ENCODE measurements at regions not wholly inside any gene's neighbourhood (a gene's known extent, or its start where the extent isn't known, plus 50 kb on each side); places are given as distances from the start of the nearest gene placed in this dataset.

DNA sequence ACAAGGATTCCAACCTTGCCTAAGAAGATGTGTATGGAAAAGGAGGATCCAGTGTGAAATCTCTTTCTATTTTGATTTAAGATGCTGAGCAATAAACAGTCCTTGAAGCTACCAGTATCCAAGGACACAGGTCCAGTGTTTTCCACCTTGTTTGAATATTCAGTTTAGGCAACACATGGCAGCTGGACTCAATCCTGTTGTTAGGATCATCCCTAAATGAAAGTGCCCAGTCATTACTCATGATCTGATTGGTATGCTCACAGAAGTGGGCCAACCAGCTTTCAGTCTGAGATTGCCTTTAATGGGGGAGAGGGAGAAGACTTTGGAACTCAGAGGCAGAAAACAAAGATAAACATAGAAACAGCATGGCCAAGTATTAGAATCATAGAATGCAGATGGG, 355.7 kb upstream of the ADAMTSL1 start:
- Histone ChIP-seq H4K20me1 (ENCODE audit: control insufficient read depth, extremely low read depth, insufficient read depth, low read length) (no peaks in the 10 kb centered on the region), H3K4me1 (ENCODE audit: control insufficient read depth, extremely low read depth, insufficient read depth, low read length) (no peaks in the 10 kb centered on the region), H3K36me3 (ENCODE audit: control insufficient read depth, insufficient read depth, low read length) (no peaks in the 10 kb centered on the region), H3K4me3 (replicated peaks in 1 of 4; ENCODE audit: control extremely low read depth in 1 of 4, insufficient read depth in 1 of 4, low read depth in 3 of 4, low read length in 4 of 4) (no peak overlapping the region), H3K27me3 (ENCODE audit: control insufficient read depth, insufficient read depth, low read length) (no peaks in the 10 kb centered on the region), H3K27ac (ENCODE audit: insufficient read depth, low read length) (no peak overlapping the region), H2AFZ (ENCODE audit: low read length) (no peak overlapping the region), H3K4me2 (ENCODE audit: extremely low read depth, insufficient read depth, low read length) (no peak overlapping the region), H3K9me3 (ENCODE audit: control insufficient read depth, insufficient read depth, low read depth, low read length) (no peaks in the 10 kb centered on the region), H3K79me2 (ENCODE audit: control insufficient read depth, insufficient read depth, low read length) (no peaks in the 10 kb centered on the region), H3K9ac (ENCODE audit: insufficient read depth, low read length) (no peak overlapping the region)
- no peak for DNase-seq (ENCODE audit: low read depth in 2 of 2)
- TF ChIP-seq, protein P1, sequence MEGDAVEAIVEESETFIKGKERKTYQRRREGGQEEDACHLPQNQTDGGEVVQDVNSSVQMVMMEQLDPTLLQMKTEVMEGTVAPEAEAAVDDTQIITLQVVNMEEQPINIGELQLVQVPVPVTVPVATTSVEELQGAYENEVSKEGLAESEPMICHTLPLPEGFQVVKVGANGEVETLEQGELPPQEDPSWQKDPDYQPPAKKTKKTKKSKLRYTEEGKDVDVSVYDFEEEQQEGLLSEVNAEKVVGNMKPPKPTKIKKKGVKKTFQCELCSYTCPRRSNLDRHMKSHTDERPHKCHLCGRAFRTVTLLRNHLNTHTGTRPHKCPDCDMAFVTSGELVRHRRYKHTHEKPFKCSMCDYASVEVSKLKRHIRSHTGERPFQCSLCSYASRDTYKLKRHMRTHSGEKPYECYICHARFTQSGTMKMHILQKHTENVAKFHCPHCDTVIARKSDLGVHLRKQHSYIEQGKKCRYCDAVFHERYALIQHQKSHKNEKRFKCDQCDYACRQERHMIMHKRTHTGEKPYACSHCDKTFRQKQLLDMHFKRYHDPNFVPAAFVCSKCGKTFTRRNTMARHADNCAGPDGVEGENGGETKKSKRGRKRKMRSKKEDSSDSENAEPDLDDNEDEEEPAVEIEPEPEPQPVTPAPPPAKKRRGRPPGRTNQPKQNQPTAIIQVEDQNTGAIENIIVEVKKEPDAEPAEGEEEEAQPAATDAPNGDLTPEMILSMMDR (conservative IDR thresholded peaks at IDR 0.05 in 1 of 2, IDR thresholded peaks at IDR 0.05 in 1 of 2; ENCODE audit: low read depth in 1 of 2, low read length in 2 of 2), result no peak
- TF ChIP-seq EZH2 (IDR thresholded peaks at IDR 0.05; ENCODE audit: low read length, missing control alignments), result no peak

DNA sequence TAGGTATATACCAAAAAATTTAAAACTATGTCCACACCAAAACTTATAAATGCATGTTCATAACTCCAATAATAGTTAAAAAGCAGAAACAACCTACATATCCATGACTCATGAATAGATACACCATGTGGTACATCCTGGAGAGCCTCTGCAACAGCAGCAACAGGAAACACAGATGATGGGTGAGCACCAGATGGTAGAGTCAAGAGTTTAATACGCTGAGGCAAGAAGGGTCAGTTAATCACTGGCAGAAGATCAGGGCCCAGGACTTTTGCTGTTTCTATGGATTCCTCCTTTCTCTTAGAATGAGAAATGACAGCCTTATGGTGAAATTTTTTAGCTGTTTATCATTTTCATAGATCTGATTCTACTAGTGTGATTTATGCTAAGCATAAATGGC, 351.8 kb upstream of the ADAMTSL1 start:
- H2AFZ ChIP-seq (ENCODE audit: low read length), result no peak overlapping the region
- H3K27me3 ChIP-seq (ENCODE audit: control insufficient read depth, insufficient read depth, low read length), result no peaks in the 10 kb centered on the region
- no peak for TF ChIP-seq EZH2 (IDR thresholded peaks at IDR 0.05; ENCODE audit: low read length, missing control alignments)
- TF ChIP-seq, protein P1 (conservative IDR thresholded peaks at IDR 0.05 in 1 of 2, IDR thresholded peaks at IDR 0.05 in 1 of 2; ENCODE audit: low read depth in 1 of 2, low read length in 2 of 2), result no peak
- no peak overlapping the region for H3K9ac ChIP-seq (ENCODE audit: insufficient read depth, low read length)
- H4K20me1 ChIP-seq (ENCODE audit: control insufficient read depth, extremely low read depth, insufficient read depth, low read length), result no peaks in the 10 kb centered on the region
- no peak overlapping the region for H3K4me3 ChIP-seq (replicated peaks in 1 of 4; ENCODE audit: control extremely low read depth in 1 of 4, insufficient read depth in 1 of 4, low read depth in 3 of 4, low read length in 4 of 4)
- no peaks in the 10 kb centered on the region for H3K9me3 ChIP-seq (ENCODE audit: control insufficient read depth, insufficient read depth, low read depth, low read length)
- no peak overlapping the region for H3K4me2 ChIP-seq (ENCODE audit: extremely low read depth, insufficient read depth, low read length)
- H3K36me3 ChIP-seq (ENCODE audit: control insufficient read depth, insufficient read depth, low read length), result no peaks in the 10 kb centered on the region
- no peak overlapping the region for H3K27ac ChIP-seq (ENCODE audit: insufficient read depth, low read length)
- DNase-seq (ENCODE audit: low read depth in 2 of 2), result peak; percentile 12 to 13
- H3K79me2 ChIP-seq (ENCODE audit: control insufficient read depth, insufficient read depth, low read length), result no peaks in the 10 kb centered on the region
- no peaks in the 10 kb centered on the region for H3K4me1 ChIP-seq (ENCODE audit: control insufficient read depth, extremely low read depth, insufficient read depth, low read length)

DNA sequence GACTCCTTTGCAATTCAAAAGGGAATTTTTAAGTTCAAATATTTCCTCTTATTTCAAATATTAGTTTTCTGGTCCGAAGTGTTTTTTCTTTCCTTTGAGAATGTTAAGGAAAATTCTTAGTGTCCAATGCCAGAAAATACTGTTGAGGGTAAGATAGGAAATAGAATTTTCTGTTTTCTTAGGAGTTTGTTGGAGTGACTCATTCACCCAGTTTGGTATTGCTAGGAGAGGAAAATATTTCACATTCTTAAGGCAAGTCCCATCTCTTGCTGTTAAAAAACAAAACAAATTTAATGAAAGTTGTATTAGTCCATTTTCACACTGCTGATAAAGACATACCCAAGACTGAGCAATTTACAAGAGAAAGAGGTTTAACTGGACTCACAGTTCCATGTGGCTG, 349.2 kb upstream of the ADAMTSL1 start:
- no peaks in the 10 kb centered on the region for H3K4me1 ChIP-seq (ENCODE audit: control insufficient read depth, extremely low read depth, insufficient read depth, low read length)
- no peaks in the 10 kb centered on the region for H3K27me3 ChIP-seq (ENCODE audit: control insufficient read depth, insufficient read depth, low read length)
- TF ChIP-seq EZH2 (IDR thresholded peaks at IDR 0.05; ENCODE audit: low read length, missing control alignments), result no peak
- TF ChIP-seq, protein P1 (conservative IDR thresholded peaks at IDR 0.05 in 1 of 2, IDR thresholded peaks at IDR 0.05 in 1 of 2; ENCODE audit: low read depth in 1 of 2, low read length in 2 of 2), result no peak
- H3K9ac ChIP-seq (ENCODE audit: insufficient read depth, low read length), result no peak overlapping the region
- H4K20me1 ChIP-seq (ENCODE audit: control insufficient read depth, extremely low read depth, insufficient read depth, low read length), result no peaks in the 10 kb centered on the region
- H3K36me3 ChIP-seq (ENCODE audit: control insufficient read depth, insufficient read depth, low read length), result no peaks in the 10 kb centered on the region
- H3K27ac ChIP-seq (ENCODE audit: insufficient read depth, low read length), result no peak overlapping the region
- H3K4me3 ChIP-seq (replicated peaks in 1 of 4; ENCODE audit: control extremely low read depth in 1 of 4, insufficient read depth in 1 of 4, low read depth in 3 of 4, low read length in 4 of 4), result no peak overlapping the region
- no peaks in the 10 kb centered on the region for H3K9me3 ChIP-seq (ENCODE audit: control insufficient read depth, insufficient read depth, low read depth, low read length)
- H2AFZ ChIP-seq (ENCODE audit: low read length), result no peak overlapping the region
- peak in 1 of 2 donors; percentile 46 for DNase-seq (ENCODE audit: low read depth in 2 of 2)
- no peak overlapping the region for H3K4me2 ChIP-seq (ENCODE audit: extremely low read depth, insufficient read depth, low read length)
- H3K79me2 ChIP-seq (ENCODE audit: control insufficient read depth, insufficient read depth, low read length), result no peaks in the 10 kb centered on the region
